K562 (cell line): ENCODE measurements at regions not wholly inside any gene's neighbourhood (a gene's known extent, or its start where the extent isn't known, plus 50 kb on each side); places are given as distances from the start of the nearest gene placed in this dataset.

Experiments
- CHD7 ChIP-seq: fragments of 200-600 bp; sonication (generic); IDR thresholded peaks from one replicate; pipeline ENCODE4 v1.6.1; 2012; ENCODE audit warnings: mild to moderate bottlenecking, low read depth, low read length, inconsistent platforms
- FOXJ2 ChIP-seq: fragments of 200-800 bp; sonication (Bioruptor generic); IDR thresholded peaks from 2 replicates; pipeline ENCODE4 v1.6.1; 2016; ENCODE audit warnings: missing genetic modification characterization, missing compliant biosample characterization
- THAP12 ChIP-seq: fragments of 250-450 bp; sonication (Bioruptor Pico); IDR thresholded peaks from 2 replicates; pipeline ENCODE4 v1.9.0; 2021; ENCODE audit warnings: mild to moderate bottlenecking, inconsistent platforms

- no peak for TF ChIP-seq CHD7
- TF ChIP-seq FOXJ2 (tag) = no peak
- no peak for TF ChIP-seq THAP12 (CRISPR knock-in tag)
- TF ChIP-seq, all 486 proteins: peak for 0
Observed at GRCh38 chr3:86413645-86414044, 577.3 kb downstream of the VGLL3 start (continued).
